ENCODE measurements at regions not wholly inside any gene's neighbourhood (a gene's known extent, or its start where the extent isn't known, plus 50 kb on each side); places are given as distances from the start of the nearest gene placed in this dataset.

GRCh38 chr19:5261156-5261890 is 79.3 kb downstream of the PTPRS start:
- TF ChIP-seq, protein P1, sequence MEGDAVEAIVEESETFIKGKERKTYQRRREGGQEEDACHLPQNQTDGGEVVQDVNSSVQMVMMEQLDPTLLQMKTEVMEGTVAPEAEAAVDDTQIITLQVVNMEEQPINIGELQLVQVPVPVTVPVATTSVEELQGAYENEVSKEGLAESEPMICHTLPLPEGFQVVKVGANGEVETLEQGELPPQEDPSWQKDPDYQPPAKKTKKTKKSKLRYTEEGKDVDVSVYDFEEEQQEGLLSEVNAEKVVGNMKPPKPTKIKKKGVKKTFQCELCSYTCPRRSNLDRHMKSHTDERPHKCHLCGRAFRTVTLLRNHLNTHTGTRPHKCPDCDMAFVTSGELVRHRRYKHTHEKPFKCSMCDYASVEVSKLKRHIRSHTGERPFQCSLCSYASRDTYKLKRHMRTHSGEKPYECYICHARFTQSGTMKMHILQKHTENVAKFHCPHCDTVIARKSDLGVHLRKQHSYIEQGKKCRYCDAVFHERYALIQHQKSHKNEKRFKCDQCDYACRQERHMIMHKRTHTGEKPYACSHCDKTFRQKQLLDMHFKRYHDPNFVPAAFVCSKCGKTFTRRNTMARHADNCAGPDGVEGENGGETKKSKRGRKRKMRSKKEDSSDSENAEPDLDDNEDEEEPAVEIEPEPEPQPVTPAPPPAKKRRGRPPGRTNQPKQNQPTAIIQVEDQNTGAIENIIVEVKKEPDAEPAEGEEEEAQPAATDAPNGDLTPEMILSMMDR (conservative IDR thresholded peaks at IDR 0.05): no peak
- no peak for TF ChIP-seq EZH2 (IDR thresholded peaks at IDR 0.05; ENCODE audit: low read depth)

All from PC-9 (cell line).